MCF 10A (cell line): ENCODE measurements at regions not wholly inside any gene's neighbourhood (a gene's known extent, or its start where the extent isn't known, plus 50 kb on each side); places are given as distances from the start of the nearest gene placed in this dataset.

Experiments
- BruUV-seq: library from RNA; stranded (reverse); fragments of 400-500 nt; replicated peaks from 2 replicates; lab custom pipeline; 2021; lab: Mats Ljungman, UMichigan
- CTCF ChIA-PET: fragments of 300-600 bp; sonication (Branson Sonifier 250); formaldehyde crosslinking; extraction: SDS; loops from one replicate; lab custom pipeline; 2021; ENCODE audit warnings: antibody characterized with exemption, inconsistent platforms; lab: Yijun Ruan, JAX
- POLR2A ChIA-PET: fragments of 300-600, 350-650 bp; sonication (Branson Sonifier 250); formaldehyde crosslinking; extraction: SDS; loops from one replicate; lab custom pipeline; 2020; ENCODE audit warnings: antibody characterized with exemption, inconsistent platforms; lab: Yijun Ruan, JAX
- DNase-seq: peaks from one replicate; pipeline ENCODE4 v3.0.0-alpha.2; 2018; ENCODE audit not compliant: unreplicated experiment
- H3K27ac Mint-ChIP-seq: one replicate; pipeline ENCODE4 v1.8.0; 2022; ENCODE audit warnings: mild to moderate bottlenecking, low read depth, mixed read lengths; ENCODE audit not compliant: unreplicated experiment
- H3K27me3 Mint-ChIP-seq: one replicate; pipeline ENCODE4 v1.8.0; 2022; ENCODE audit warnings: mixed read lengths; ENCODE audit not compliant: insufficient read depth, unreplicated experiment
- H3K36me3 Mint-ChIP-seq: one replicate; pipeline ENCODE4 v1.8.0; 2022; ENCODE audit warnings: mild to moderate bottlenecking, moderate library complexity, mixed read lengths; ENCODE audit not compliant: insufficient read depth, unreplicated experiment
- H3K4me1 Mint-ChIP-seq: one replicate; pipeline ENCODE4 v1.8.0; 2022; ENCODE audit warnings: mixed read lengths; ENCODE audit not compliant: insufficient read depth, unreplicated experiment
- H3K4me3 Mint-ChIP-seq: one replicate; pipeline ENCODE4 v1.8.0; 2022; ENCODE audit warnings: mild to moderate bottlenecking, moderate library complexity, mixed read lengths; ENCODE audit not compliant: unreplicated experiment
- H3K9me3 Mint-ChIP-seq: one replicate; pipeline ENCODE4 v1.8.0; 2022; ENCODE audit warnings: mixed read lengths; ENCODE audit not compliant: unreplicated experiment
- intact Hi-C: fragments of 100-400 bp; cut with micrococcal nuclease; formaldehyde crosslinking; loops from 2 replicates; pipeline ENCODE4 v1.14.1; 2022
- TF ChIP-seq, protein P1 (sequence below): fragments of 200-600 bp; IDR thresholded peaks from one replicate; pipeline ENCODE4 v1.8.0; 2022; ENCODE audit warnings: antibody characterized with exemption, mild to moderate bottlenecking; ENCODE audit not compliant: unreplicated experiment

DNA sequence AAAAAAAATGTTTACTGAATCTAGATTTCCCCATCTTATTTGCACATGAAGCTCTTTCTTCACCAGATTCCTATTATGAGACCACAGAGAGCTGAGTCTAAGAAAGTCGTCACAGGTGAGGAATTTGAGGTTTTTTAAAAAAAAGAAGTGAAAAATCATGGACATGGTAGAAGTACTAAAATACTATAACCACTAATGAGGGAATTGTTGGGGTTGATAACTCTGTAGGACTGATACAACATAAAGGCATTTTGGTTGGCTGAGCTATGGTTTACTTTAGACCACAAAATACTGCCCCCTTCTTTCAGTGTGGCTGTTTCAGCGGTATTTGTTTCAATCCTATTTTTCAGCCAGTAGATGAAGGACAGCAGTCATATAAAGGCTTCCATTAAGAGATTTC lies 1111.3 kb downstream of the TYW1 start:
- TF ChIP-seq, protein P1, sequence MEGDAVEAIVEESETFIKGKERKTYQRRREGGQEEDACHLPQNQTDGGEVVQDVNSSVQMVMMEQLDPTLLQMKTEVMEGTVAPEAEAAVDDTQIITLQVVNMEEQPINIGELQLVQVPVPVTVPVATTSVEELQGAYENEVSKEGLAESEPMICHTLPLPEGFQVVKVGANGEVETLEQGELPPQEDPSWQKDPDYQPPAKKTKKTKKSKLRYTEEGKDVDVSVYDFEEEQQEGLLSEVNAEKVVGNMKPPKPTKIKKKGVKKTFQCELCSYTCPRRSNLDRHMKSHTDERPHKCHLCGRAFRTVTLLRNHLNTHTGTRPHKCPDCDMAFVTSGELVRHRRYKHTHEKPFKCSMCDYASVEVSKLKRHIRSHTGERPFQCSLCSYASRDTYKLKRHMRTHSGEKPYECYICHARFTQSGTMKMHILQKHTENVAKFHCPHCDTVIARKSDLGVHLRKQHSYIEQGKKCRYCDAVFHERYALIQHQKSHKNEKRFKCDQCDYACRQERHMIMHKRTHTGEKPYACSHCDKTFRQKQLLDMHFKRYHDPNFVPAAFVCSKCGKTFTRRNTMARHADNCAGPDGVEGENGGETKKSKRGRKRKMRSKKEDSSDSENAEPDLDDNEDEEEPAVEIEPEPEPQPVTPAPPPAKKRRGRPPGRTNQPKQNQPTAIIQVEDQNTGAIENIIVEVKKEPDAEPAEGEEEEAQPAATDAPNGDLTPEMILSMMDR = no peak
- H3K9me3 Mint-ChIP-seq = peaks cover 36% of the 10 kb centered on the region
- DNase-seq = no peak
- intact Hi-C loops = no loop called here
- ChIA-PET CTCF (interaction anchor here (0.7 kb wide), 1 partner anchor 100 kb away, joined by 3 read pairs; no protein-coding TSS in a partner anchor), POLR2A (no interaction called here)
- no peak overlapping the region for H3K4me3 Mint-ChIP-seq
- no peak overlapping the region for H3K27ac Mint-ChIP-seq
- no peaks in the 10 kb centered on the region for H3K4me1 Mint-ChIP-seq
- BruUV-seq = no TSS peak
- no peaks in the 10 kb centered on the region for H3K36me3 Mint-ChIP-seq
- H3K27me3 Mint-ChIP-seq = no peaks in the 10 kb centered on the region

DNA sequence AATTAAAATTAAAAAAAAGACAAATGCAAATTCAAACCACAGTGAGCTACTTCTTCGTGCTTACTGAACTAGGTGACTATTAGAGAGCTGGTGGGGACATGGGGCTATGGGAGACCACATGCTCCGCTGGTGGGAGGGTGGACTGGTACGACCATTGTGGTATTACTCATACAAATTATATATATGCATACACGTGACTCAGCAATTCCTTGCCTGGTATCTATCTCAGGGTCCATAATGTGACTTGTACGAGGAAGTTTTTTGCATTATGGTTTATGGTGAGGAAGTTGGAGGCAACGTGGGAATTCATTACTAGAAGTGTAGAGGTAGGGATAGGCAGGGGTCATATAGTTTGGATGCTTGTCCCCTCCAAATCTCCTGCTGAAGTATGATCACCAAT lies 1112.7 kb downstream of the TYW1 start:
- TF ChIP-seq, protein P1 = no peak
- intact Hi-C loops = no loop called here
- no peak overlapping the region for H3K27ac Mint-ChIP-seq
- ChIA-PET CTCF (no interaction called here), POLR2A (no interaction called here)
- H3K27me3 Mint-ChIP-seq = no peaks in the 10 kb centered on the region
- no peak overlapping the region for H3K4me3 Mint-ChIP-seq
- no peaks in the 10 kb centered on the region for H3K4me1 Mint-ChIP-seq
- peaks cover 29% of the 10 kb centered on the region for H3K9me3 Mint-ChIP-seq
- H3K36me3 Mint-ChIP-seq = no peaks in the 10 kb centered on the region
- no TSS peak for BruUV-seq
- DNase-seq = no peak

DNA sequence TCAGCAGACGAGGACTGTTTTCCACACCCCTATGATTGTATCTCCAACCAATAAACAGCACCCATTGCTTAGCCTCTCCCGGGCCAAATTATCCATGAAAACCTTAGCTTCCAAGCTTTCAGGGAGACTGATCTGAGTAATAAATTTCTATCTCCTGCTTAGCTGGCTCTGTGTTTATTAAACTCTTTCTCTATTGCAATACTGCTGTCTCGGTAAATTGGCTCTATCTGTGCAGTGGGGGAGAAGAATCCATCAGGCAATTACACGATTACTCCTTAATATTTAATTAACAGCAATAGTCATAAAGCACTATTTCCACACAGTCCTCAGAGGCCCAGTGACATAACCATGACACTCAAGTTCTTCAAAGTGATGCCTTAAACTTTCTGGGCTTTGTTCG lies 1122.8 kb downstream of the TYW1 start:
- intact Hi-C loops = no loop called here
- Mint-ChIP-seq H3K4me3 (no peak overlapping the region), H3K9me3 (peaks cover 49% of the 10 kb centered on the region), H3K36me3 (no peaks in the 10 kb centered on the region), H3K27ac (no peak overlapping the region), H3K27me3 (no peaks in the 10 kb centered on the region), H3K4me1 (no peaks in the 10 kb centered on the region)
- CTCF ChIA-PET = no interaction called here
- no TSS peak for BruUV-seq
- POLR2A ChIA-PET = no interaction called here
- DNase-seq = no peak
- TF ChIP-seq, protein P1 = no peak

DNA sequence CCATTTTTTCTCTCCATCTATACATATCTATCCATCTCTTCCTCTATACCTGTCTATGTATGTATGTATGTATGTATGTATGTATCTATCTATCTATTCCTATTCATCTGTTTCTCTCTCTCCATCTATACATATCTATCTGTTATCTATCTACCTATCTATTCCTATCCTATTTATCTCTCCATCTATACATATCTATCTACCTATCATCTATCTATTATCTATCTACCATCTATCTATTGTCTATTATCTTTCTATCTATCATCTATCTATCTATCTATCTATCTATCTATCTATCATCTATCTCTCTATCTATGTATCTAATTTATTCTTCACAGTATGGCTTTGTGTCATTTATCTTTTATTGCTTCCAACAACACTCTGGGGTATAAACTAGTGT lies 1124.4 kb downstream of the TYW1 start:
- no TSS peak for BruUV-seq
- H3K9me3 Mint-ChIP-seq = peaks cover 49% of the 10 kb centered on the region
- intact Hi-C loops = no loop called here
- no peaks in the 10 kb centered on the region for H3K4me1 Mint-ChIP-seq
- CTCF ChIA-PET = no interaction called here
- TF ChIP-seq, protein P1 = no peak
- POLR2A ChIA-PET = no interaction called here
- H3K36me3 Mint-ChIP-seq = no peaks in the 10 kb centered on the region
- no peak overlapping the region for H3K4me3 Mint-ChIP-seq
- no peak for DNase-seq
- H3K27ac Mint-ChIP-seq = no peak overlapping the region
- H3K27me3 Mint-ChIP-seq = no peaks in the 10 kb centered on the region
